ENCODE measurements at regions not wholly inside any gene's neighbourhood (a gene's known extent, or its start where the extent isn't known, plus 50 kb on each side); places are given as distances from the start of the nearest gene placed in this dataset.

DNA sequence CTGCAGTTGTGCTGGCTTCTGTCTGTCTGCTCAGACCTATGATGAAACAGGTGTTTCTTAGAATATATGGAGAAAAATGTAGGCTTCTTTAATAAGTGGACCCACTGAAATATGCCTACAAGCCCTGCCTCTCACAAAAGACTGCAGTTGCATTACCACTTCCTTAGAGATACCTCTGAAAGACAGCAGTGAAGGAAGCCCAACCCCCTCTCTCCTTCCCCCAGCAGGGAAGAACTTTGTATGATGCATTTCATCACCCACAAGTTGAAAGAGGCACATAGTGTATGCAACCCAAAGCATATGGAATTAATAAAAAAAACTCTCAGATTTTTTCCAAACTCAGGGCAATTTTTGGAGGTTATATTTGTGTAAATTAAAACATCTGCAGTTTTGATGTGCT, 916.7 kb downstream of the TECRL start:
- Histone ChIP-seq H3K4me3 (ENCODE audit: low read length) (no peak overlapping the region), H3K27me3 (ENCODE audit: control insufficient read depth in 1 of 2, insufficient read depth in 2 of 2, low read length in 2 of 2) (no peaks in the 10 kb centered on the region), H3K4me1 (ENCODE audit: insufficient read depth, low read length) (no peaks in the 10 kb centered on the region), H3K9me3 (ENCODE audit: control insufficient read depth in 1 of 2, insufficient read depth in 1 of 2, low read length in 2 of 2) (peaks cover 0 to 7% of the 10 kb centered on the region in 2 experiments), H3K27ac (ENCODE audit: low read depth in 1 of 2, low read length in 2 of 2) (no peak overlapping the region), H3K36me3 (ENCODE audit: insufficient read depth, low read length) (no peaks in the 10 kb centered on the region)
- peaks cover 9% of the 10 kb centered on the region for H3K9me3 Mint-ChIP-seq
- H3K4me3 Mint-ChIP-seq: no peak overlapping the region
- H3K4me1 Mint-ChIP-seq (ENCODE audit: low read depth): no peaks in the 10 kb centered on the region
- H3K27ac Mint-ChIP-seq: no peak overlapping the region
- CTCF ChIA-PET: no interaction called here
- TF ChIP-seq, protein P1, sequence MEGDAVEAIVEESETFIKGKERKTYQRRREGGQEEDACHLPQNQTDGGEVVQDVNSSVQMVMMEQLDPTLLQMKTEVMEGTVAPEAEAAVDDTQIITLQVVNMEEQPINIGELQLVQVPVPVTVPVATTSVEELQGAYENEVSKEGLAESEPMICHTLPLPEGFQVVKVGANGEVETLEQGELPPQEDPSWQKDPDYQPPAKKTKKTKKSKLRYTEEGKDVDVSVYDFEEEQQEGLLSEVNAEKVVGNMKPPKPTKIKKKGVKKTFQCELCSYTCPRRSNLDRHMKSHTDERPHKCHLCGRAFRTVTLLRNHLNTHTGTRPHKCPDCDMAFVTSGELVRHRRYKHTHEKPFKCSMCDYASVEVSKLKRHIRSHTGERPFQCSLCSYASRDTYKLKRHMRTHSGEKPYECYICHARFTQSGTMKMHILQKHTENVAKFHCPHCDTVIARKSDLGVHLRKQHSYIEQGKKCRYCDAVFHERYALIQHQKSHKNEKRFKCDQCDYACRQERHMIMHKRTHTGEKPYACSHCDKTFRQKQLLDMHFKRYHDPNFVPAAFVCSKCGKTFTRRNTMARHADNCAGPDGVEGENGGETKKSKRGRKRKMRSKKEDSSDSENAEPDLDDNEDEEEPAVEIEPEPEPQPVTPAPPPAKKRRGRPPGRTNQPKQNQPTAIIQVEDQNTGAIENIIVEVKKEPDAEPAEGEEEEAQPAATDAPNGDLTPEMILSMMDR (IDR thresholded peaks at IDR 0.05): no peak
- H3K36me3 Mint-ChIP-seq (ENCODE audit: low read depth): no peaks in the 10 kb centered on the region
- POLR2A ChIA-PET: interaction anchor here (0.6 kb wide), 1 partner anchor 32 kb away, joined by 3 read pairs; no protein-coding TSS in a partner anchor
- DNase-seq (no peak), ATAC-seq (ENCODE audit: poor library complexity) (no peak)
- no peaks in the 10 kb centered on the region for H3K27me3 Mint-ChIP-seq
- intact Hi-C loops (cut with DNase I, micrococcal nuclease): no loop called here

GRCh38 chr4:63464393-63464792, 944.9 kb downstream of the TECRL start:
- Mint-ChIP-seq H3K36me3 (ENCODE audit: low read depth) (no peaks in the 10 kb centered on the region), H3K27ac (no peak overlapping the region), H3K4me1 (ENCODE audit: low read depth) (no peaks in the 10 kb centered on the region), H3K9me3 (peaks cover 22% of the 10 kb centered on the region), H3K27me3 (no peaks in the 10 kb centered on the region), H3K4me3 (no peak overlapping the region)
- intact Hi-C loops (cut with DNase I, micrococcal nuclease): no loop called here
- no peak overlapping the region for H3K4me3 ChIP-seq (ENCODE audit: low read length)
- POLR2A ChIA-PET: no interaction called here
- H3K9me3 ChIP-seq (ENCODE audit: control insufficient read depth in 1 of 2, insufficient read depth in 1 of 2, low read length in 2 of 2): peaks cover 4 to 6% of the 10 kb centered on the region in 2 experiments
- H3K27me3 ChIP-seq (ENCODE audit: control insufficient read depth in 1 of 2, insufficient read depth in 2 of 2, low read length in 2 of 2): no peaks in the 10 kb centered on the region
- no peak overlapping the region for H3K27ac ChIP-seq (ENCODE audit: low read depth in 1 of 2, low read length in 2 of 2)
- H3K36me3 ChIP-seq (ENCODE audit: insufficient read depth, low read length): no peaks in the 10 kb centered on the region
- H3K4me1 ChIP-seq (ENCODE audit: insufficient read depth, low read length): no peaks in the 10 kb centered on the region
- no peak for DNase-seq
- CTCF ChIA-PET: no interaction called here
- TF ChIP-seq, protein P1 (IDR thresholded peaks at IDR 0.05): no peak
- ATAC-seq (ENCODE audit: poor library complexity): no peak

DNA sequence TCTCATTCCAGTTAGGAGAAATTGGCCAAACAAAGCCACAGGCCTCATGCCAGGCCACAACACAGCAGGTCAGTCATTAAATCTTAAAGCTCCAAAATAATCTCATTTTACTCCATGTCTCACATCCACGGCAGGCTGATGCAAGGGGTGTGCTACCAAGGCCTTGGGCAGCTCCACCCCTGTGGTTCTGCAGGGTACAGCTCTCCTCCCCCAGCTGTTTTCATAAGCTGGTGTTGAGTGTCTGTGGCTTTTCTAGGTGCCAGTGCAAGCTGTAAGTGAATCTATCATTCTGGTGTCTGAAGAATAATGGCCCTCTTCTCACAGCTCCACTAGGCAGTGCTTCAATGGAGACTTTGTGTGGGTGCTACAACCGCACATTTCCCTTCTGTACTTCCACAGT, 949.2 kb downstream of the TECRL start:
- POLR2A ChIA-PET: no interaction called here
- DNase-seq: no peak
- Mint-ChIP-seq H3K4me1 (ENCODE audit: low read depth) (no peaks in the 10 kb centered on the region), H3K9me3 (peaks cover 14% of the 10 kb centered on the region), H3K36me3 (ENCODE audit: low read depth) (no peaks in the 10 kb centered on the region), H3K4me3 (no peak overlapping the region), H3K27ac (no peak overlapping the region), H3K27me3 (no peaks in the 10 kb centered on the region)
- no peak overlapping the region for H3K27ac ChIP-seq (ENCODE audit: low read depth in 1 of 2, low read length in 2 of 2)
- H3K4me3 ChIP-seq (ENCODE audit: low read length): no peak overlapping the region
- H3K27me3 ChIP-seq (ENCODE audit: control insufficient read depth in 1 of 2, insufficient read depth in 2 of 2, low read length in 2 of 2): no peaks in the 10 kb centered on the region
- intact Hi-C loops (cut with DNase I, micrococcal nuclease): no loop called here
- CTCF ChIA-PET: no interaction called here
- H3K36me3 ChIP-seq (ENCODE audit: insufficient read depth, low read length): no peaks in the 10 kb centered on the region
- TF ChIP-seq, protein P1 (IDR thresholded peaks at IDR 0.05): no peak
- H3K4me1 ChIP-seq (ENCODE audit: insufficient read depth, low read length): no peaks in the 10 kb centered on the region
- no peak for ATAC-seq (ENCODE audit: poor library complexity)
- H3K9me3 ChIP-seq (ENCODE audit: control insufficient read depth in 1 of 2, insufficient read depth in 1 of 2, low read length in 2 of 2): peaks cover 0 to 6% of the 10 kb centered on the region in 2 experiments

Data from CD4-positive, alpha-beta T cell (primary cell).